ENCODE measurements at regions not wholly inside any gene's neighbourhood (a gene's known extent, or its start where the extent isn't known, plus 50 kb on each side); places are given as distances from the start of the nearest gene placed in this dataset.
"Not testable (repeated sequence)": the region's sequence is repeated elsewhere in the genome, so short reads cannot be mapped to it uniquely, and the experiment has no call there.

GRCh38 chrX:23458957-23459356 lies 124.3 kb downstream of the PTCHD1 start:
- DNase-seq: not testable (repeated sequence)

- DNase-seq: no peak
These were observed 130.6 kb downstream of the PTCHD1 start for GRCh38 chrX:23465105-23465791.

- no peak for DNase-seq
These were observed 131.3 kb downstream of the PTCHD1 start for GRCh38 chrX:23465985-23466384.

- DNase-seq: no peak
These were observed 143.4 kb downstream of the PTCHD1 start for GRCh38 chrX:23478056-23478455.

GRCh38 chrX:23478561-23478960 lies 143.9 kb downstream of the PTCHD1 start:
- DNase-seq: no peak

GRCh38 chrX:23482561-23482960 lies 147.9 kb downstream of the PTCHD1 start:
- DNase-seq: no peak

- no peak for DNase-seq
These were observed 148.7 kb downstream of the PTCHD1 start for GRCh38 chrX:23483396-23483795.

GRCh38 chrX:23493941-23494374 lies 159.3 kb downstream of the PTCHD1 start:
- DNase-seq: no peak

GRCh38 chrX:23494741-23495140 lies 160.1 kb downstream of the PTCHD1 start:
- DNase-seq: no peak

GRCh38 chrX:23497919-23498318 lies 163.3 kb downstream of the PTCHD1 start:
- no peak for DNase-seq

GRCh38 chrX:23501974-23502373 lies 165.3 kb upstream of the PRDX4 start:
- no peak for DNase-seq

GRCh38 chrX:23503835-23504539 lies 163.3 kb upstream of the PRDX4 start:
- peak; percentile 10 for DNase-seq

- no peak for DNase-seq
These were observed 162.8 kb upstream of the PRDX4 start for GRCh38 chrX:23504540-23504884.

GRCh38 chrX:23504895-23505294 lies 162.4 kb upstream of the PRDX4 start:
- DNase-seq: no peak

GRCh38 chrX:23505531-23506303 lies 161.6 kb upstream of the PRDX4 start:
- DNase-seq: no peak

GRCh38 chrX:23509256-23509655 lies 158.0 kb upstream of the PRDX4 start:
- DNase-seq: no peak

GRCh38 chrX:23511793-23512192 lies 155.5 kb upstream of the PRDX4 start:
- DNase-seq: peak; percentile 2

- no peak for DNase-seq
These were observed 154.2 kb upstream of the PRDX4 start for GRCh38 chrX:23513121-23513520.

GRCh38 chrX:23514082-23514481 lies 153.2 kb upstream of the PRDX4 start:
- no peak for DNase-seq

- no peak for DNase-seq
These were observed 152.3 kb upstream of the PRDX4 start for GRCh38 chrX:23515028-23515427.

- DNase-seq: not testable (repeated sequence)
These were observed 144.2 kb upstream of the PRDX4 start for GRCh38 chrX:23523026-23523657.

- no peak for DNase-seq
These were observed 142.8 kb upstream of the PRDX4 start for GRCh38 chrX:23524467-23524866.

GRCh38 chrX:23525531-23525930 lies 141.8 kb upstream of the PRDX4 start:
- DNase-seq: no peak
